Memory B cell (primary cell): ENCODE measurements at regions not wholly inside any gene's neighbourhood (a gene's known extent, or its start where the extent isn't known, plus 50 kb on each side); places are given as distances from the start of the nearest gene placed in this dataset.

Source experiments
- ATAC-seq: fragments of 150-1000 bp; cut with Tn5 transposase; 2 replicates; pipeline ENCODE4 v1.10.0; 2021; ENCODE audit warnings: low read depth, mild to moderate bottlenecking, moderate library complexity
- DNase-seq, 2 donors: peaks; one replicate each; pipeline ENCODE4 v3.0.0; 2022; ENCODE audit warnings: low spot score in 2 of 2
- H3K27ac Mint-ChIP-seq: one replicate; pipeline ENCODE4 v1.8.0; 2022; ENCODE audit warnings: mild to moderate bottlenecking, moderate library complexity, mixed read lengths
- H3K27me3 Mint-ChIP-seq: one replicate; pipeline ENCODE4 v1.8.0; 2022; ENCODE audit warnings: mixed read lengths
- H3K36me3 Mint-ChIP-seq: one replicate; pipeline ENCODE4 v1.8.0; 2022; ENCODE audit warnings: mild to moderate bottlenecking, mixed read lengths
- H3K4me1 Mint-ChIP-seq: one replicate; pipeline ENCODE4 v1.8.0; 2022; ENCODE audit warnings: mixed read lengths
- H3K4me3 Mint-ChIP-seq: one replicate; pipeline ENCODE4 v1.8.0; 2022; ENCODE audit warnings: mild to moderate bottlenecking, moderate library complexity, mixed read lengths
- H3K9me3 Mint-ChIP-seq: one replicate; pipeline ENCODE4 v1.8.0; 2022; ENCODE audit warnings: mixed read lengths

DNA sequence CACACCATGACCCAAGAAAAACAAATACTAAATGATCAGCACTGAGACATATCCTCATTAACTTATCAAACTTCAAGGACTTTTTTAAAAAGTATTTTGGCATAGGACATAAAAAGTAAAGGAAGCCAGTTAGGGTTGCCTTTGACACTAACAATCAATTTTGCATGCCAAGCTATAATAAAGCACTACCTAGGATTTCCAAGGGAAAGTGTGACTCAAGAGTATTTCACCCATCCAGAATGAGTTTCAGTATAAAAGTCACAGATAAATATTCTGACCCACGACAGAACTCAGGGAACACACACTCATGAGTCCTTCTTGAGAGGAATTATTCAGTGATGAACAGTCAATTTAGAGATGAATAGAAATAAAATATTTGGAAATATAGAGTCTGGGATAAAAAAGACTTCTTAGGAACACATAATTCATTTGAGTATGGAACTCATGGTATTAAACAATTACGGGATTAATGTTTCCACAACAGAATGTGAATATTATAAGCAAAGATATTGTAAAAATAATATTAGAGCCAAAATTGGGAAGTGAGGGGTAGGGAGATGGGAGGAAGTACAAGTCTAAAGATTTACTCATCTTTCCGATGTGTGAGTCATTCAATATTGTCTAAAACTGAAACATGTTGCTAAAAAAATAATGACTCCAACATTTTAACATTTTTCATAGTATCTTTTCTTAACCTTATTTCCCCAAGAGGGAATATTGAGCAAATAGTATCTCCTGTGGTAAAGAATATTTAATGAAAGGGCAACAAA lies 143.5 kb upstream of the LNX1 start:
- Mint-ChIP-seq H3K4me3 (no peak overlapping the region), H3K27me3 (no peaks in the 10 kb centered on the region), H3K36me3 (no peaks in the 10 kb centered on the region), H3K27ac (no peak overlapping the region), H3K4me1 (no peaks in the 10 kb centered on the region), H3K9me3 (peaks cover 3% of the 10 kb centered on the region)
- DNase-seq = no peak
- ATAC-seq = no peak

DNA sequence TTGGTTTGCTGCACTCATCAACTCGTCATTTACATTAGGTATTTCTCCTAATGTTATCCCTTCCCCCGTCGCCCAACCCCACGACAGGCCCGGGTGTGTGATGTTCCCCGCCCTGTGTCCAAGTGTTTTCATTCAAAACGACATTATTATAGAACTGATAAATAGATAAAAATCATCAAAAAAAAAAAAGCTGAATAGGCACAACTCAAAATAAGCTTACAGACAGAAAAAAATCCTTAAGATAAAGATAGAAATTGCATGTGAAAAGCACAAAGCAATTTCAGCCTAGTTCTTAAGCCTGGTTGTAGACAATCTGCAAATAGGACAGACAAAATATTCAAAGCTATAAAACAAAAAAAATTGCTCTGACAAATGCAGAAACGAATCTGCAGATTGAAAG lies 142.9 kb upstream of the LNX1 start:
- H3K27ac Mint-ChIP-seq = no peak overlapping the region
- no peaks in the 10 kb centered on the region for H3K27me3 Mint-ChIP-seq
- H3K4me3 Mint-ChIP-seq = no peak overlapping the region
- H3K36me3 Mint-ChIP-seq = no peaks in the 10 kb centered on the region
- ATAC-seq (no peak), DNase-seq (no peak)
- no peaks in the 10 kb centered on the region for H3K4me1 Mint-ChIP-seq
- peaks cover 3% of the 10 kb centered on the region for H3K9me3 Mint-ChIP-seq

DNA sequence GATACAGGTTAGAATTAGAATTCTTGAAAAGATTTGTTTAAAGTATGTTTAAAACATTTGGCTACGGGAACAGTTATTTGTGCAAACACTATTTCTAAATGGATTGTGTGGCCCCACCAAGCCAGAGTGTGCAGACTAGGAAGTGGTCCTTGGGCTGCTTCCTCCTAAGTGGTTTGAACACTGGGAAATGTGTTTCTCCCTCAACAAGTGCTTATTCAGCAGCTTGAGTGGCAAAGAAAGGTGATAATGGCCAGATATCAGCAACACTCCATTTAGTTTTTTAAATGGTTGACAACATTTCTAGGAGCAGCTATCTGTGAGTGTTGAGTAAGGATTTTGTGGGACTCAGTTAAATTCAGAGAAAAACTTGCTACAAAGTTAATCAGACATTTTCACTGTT lies 141.4 kb upstream of the LNX1 start:
- Mint-ChIP-seq H3K27ac (no peak overlapping the region), H3K27me3 (no peaks in the 10 kb centered on the region), H3K4me3 (no peak overlapping the region), H3K4me1 (no peaks in the 10 kb centered on the region), H3K9me3 (peaks cover 3% of the 10 kb centered on the region), H3K36me3 (no peaks in the 10 kb centered on the region)
- ATAC-seq (no peak), DNase-seq (no peak)

DNA sequence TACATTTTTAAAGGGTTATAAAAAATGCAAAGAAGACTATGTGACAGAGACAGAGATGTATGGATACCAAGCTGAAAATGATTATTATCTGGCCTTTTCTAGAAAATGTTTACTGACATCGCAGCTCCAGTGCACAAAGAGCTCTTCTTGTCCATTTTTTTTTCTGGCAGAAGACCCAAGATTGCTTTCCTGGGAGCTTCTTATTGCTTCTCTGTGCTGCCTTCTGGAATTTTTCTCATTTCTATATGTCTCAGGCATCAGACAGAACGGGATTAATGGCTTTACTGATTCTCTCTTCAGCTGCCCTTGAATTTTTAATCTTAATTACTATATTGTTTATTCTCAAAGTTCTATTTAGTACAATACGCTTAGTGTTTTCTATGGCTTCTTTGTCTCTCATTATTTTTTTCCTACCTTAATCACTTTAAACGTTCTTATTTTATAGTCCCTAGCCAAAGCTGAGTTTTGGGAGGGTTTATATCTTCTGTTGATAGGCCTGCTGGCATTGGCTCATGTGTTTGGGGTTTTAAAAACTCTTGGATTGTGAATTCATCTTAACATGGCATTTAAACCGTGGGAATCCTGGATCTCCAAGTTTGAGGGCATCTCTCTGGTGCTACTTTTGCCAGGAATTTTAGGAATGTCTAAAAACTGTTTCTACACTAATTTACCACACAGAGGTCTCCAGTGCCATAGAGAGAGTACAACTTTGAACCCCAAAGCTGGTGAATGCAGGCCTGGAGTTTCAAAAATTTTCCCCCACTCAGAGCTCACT lies 138.9 kb upstream of the LNX1 start:
- Mint-ChIP-seq H3K27me3 (no peaks in the 10 kb centered on the region), H3K27ac (no peak overlapping the region), H3K9me3 (no peaks in the 10 kb centered on the region), H3K36me3 (no peaks in the 10 kb centered on the region), H3K4me1 (no peaks in the 10 kb centered on the region), H3K4me3 (no peak overlapping the region)
- DNase-seq (no peak), ATAC-seq (no peak)

DNA sequence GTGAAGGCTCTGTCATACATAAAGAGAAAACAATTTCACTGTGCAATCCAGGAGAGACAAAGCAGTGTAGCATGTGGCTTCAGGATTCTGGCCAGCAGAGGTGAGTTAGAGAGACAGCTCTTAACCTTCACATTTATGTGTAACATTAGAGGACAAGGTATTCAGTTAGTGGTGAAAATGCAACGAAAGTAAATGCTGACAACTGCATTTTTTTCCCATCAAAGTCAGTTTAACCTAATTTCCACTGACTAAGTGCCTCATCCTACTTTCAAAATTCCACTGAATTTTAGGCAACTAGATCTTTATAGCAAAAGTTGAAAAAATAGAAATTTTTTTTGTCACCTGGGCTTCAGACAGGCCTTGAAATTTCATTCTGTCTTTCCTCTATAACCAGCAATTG lies 130.8 kb upstream of the LNX1 start:
- no peak for ATAC-seq

DNA sequence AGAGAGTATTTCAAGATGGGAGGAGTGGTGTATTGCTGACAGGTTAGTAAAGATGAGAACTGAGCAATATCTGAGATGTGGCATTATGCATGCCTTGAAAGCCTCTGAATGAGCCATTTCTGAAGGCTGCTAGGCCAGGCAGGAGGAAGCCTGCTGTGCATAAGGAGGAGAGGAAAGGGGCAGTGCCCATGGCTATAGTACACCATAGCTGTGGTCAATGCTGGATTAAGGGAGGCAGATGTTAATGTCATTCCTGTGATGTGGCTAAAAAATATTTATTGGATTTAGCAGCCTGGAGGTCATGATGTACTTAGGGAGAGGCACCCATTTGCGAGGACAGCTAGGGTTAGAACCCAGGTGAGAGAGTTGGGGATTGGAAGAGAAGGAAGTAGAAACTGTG lies 130.0 kb upstream of the LNX1 start:
- DNase-seq (no peak), ATAC-seq (no peak)
- Mint-ChIP-seq H3K9me3 (no peaks in the 10 kb centered on the region), H3K27ac (no peak overlapping the region), H3K27me3 (peaks cover 8% of the 10 kb centered on the region), H3K36me3 (peaks cover 1% of the 10 kb centered on the region), H3K4me3 (no peak overlapping the region), H3K4me1 (peaks cover 2% of the 10 kb centered on the region)

More for the DNA sequence above, 130.8 kb upstream of the LNX1 start:
- Mint-ChIP-seq H3K27ac (no peak overlapping the region), H3K27me3 (peaks cover 8% of the 10 kb centered on the region), H3K4me3 (no peak overlapping the region), H3K9me3 (no peaks in the 10 kb centered on the region), H3K4me1 (peaks cover under 1% of the 10 kb centered on the region), H3K36me3 (peaks cover 1% of the 10 kb centered on the region)
- no peak for DNase-seq

DNA sequence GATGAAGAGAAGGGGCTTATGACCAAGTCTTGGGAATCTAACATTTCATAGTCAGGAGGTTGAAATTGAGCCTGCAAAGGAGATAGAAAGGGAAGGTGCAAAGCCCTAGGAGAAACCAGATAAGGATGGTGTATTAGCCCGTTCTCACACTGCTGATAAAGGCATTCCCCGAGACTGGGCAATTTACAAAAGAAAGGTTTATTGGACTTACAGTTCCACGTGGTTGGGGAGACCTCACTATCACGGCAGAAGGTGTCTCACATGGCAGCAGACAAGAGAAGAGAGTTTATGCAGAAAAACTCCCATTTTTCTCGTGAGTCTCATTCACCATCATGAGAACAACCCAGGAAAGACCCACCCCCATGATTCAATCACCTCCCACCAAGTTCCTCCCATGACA lies 129.5 kb upstream of the LNX1 start:
- H3K4me1 Mint-ChIP-seq = peaks cover 2% of the 10 kb centered on the region
- no peak overlapping the region for H3K4me3 Mint-ChIP-seq
- no peaks in the 10 kb centered on the region for H3K9me3 Mint-ChIP-seq
- no peak for DNase-seq
- peaks cover 1% of the 10 kb centered on the region for H3K36me3 Mint-ChIP-seq
- H3K27me3 Mint-ChIP-seq = peaks cover 8% of the 10 kb centered on the region
- no peak overlapping the region for H3K27ac Mint-ChIP-seq
- no peak for ATAC-seq

DNA sequence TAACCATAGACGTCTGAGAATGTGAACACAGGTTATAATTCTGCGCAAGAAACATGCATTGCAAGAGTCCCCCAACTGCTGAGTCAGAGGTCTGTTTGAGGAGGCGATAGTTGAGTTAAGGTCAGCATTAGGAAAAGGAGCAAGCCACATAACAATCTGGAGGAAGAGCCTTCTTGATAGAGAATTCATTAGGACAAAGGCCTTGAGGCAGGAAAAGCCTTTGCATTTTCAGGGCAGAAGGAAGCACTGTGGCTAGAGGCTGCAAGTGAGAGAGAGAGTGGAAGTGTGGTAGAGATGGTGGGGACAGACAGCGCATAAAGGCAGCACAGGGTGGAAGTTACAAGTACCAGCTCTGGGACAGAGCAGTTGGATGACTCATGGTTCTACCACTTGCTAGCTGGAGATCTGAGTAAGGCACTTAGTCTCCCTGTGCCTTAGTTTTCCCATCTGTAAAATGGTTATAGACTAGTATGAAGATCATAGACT lies 125.8 kb upstream of the LNX1 start:
- no peak for DNase-seq
- H3K27ac Mint-ChIP-seq = no peak overlapping the region

DNA sequence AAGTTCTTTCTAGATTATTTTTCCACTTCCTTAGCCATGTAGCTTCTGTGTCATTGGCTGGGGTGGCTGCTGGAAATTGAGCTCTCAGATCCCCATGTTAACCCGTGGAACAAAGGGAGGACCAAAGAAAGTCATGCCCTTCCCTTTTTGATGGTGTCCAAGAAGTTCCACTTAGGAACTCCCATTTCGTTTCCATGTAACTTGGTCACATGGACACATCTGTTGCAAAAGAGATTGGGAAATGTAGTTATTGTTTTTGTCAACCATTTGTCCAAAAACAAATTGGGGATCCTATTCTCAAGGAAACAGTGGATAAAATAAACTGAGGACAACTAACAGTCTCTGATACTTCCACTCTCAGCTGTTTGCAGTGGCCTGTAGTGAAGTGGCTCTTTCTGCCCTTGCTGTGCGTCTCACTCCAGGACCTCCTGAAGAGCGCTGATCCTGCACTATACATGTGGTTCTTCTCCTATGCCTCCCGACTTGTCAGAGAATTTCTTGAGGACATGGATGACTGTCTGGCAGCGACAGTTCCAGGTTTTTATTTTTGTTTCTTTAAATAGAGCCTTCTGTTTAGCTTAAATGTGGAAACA lies 125.3 kb upstream of the LNX1 start:
- no peaks in the 10 kb centered on the region for H3K36me3 Mint-ChIP-seq
- no peak overlapping the region for H3K27ac Mint-ChIP-seq
- no peak for ATAC-seq
- DNase-seq = no peak
- H3K4me1 Mint-ChIP-seq = peaks cover 2% of the 10 kb centered on the region
- H3K27me3 Mint-ChIP-seq = peaks cover 3% of the 10 kb centered on the region
- no peak overlapping the region for H3K4me3 Mint-ChIP-seq
- no peaks in the 10 kb centered on the region for H3K9me3 Mint-ChIP-seq

More for the DNA sequence above, 125.8 kb upstream of the LNX1 start:
- H3K27me3 Mint-ChIP-seq = peaks cover 3% of the 10 kb centered on the region
- peaks cover 2% of the 10 kb centered on the region for H3K4me1 Mint-ChIP-seq
- no peaks in the 10 kb centered on the region for H3K36me3 Mint-ChIP-seq
- no peak for ATAC-seq
- no peak overlapping the region for H3K4me3 Mint-ChIP-seq
- H3K9me3 Mint-ChIP-seq = no peaks in the 10 kb centered on the region

DNA sequence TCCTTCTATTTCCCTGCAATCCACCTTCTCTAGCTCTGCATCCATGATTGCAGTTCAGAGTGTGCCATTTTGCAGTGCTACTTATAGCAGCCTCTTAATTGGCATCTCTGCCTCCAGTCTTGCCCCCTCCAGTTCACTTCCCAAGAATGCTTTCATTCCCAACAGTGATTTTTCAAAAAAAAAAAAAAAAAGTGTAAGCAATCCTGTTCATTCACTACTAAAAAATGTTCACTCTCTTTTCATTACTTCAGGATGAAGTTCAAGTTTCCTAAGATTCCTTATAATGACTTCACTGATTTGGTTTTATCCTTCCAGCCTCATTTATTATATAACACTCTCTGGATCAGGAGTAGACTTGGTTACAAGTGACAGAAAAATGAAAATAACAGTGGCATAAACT lies 124.7 kb upstream of the LNX1 start:
- Mint-ChIP-seq H3K27me3 (peaks cover 2% of the 10 kb centered on the region), H3K4me3 (no peak overlapping the region), H3K9me3 (no peaks in the 10 kb centered on the region), H3K27ac (no peak overlapping the region), H3K4me1 (peaks cover 2% of the 10 kb centered on the region), H3K36me3 (no peaks in the 10 kb centered on the region)
- DNase-seq (no peak), ATAC-seq (no peak)

DNA sequence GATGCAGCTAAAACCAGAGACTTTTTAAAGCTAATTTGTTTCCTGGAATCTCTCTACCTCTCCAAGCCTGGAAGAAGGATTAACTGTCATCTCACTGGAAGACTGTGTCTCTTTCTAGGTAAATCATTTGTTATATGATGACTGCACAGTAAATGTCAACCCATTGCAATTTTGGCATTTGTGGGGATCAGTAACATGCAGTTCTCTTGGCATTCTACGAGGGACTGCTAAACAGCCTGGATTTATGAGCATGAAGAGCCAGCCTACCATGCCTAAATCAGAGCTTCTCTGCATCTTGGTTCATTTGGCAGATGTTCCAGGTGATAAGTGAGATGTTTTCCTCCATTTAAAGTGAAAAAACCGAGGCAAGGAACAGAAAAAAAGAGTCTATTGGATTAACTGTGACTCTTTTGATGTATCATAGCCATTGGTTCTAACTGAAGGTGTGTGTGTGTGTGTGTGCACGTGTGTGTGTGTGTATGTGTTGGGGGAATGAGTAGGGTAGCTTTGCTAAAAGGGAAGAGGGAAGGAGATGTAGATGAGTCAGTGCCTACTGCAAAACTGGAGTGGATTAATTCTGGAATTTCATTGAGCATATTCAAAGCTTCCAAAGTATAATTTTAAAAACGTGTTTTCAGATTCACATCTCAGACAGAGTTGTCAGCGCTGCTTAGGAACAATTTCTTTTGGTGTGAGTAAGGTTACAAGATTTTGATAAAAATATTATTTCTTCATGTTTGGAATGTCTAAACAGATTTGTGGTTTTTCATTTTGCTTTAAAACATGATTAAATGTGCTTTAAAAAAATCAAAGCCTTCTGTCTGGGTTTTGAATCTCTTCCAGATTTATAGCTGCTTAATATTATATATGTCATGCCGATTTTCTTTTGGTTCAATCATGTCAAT lies 123.2 kb upstream of the LNX1 start:
- DNase-seq (no peak), ATAC-seq (no peak)
- Mint-ChIP-seq H3K4me3 (no peak overlapping the region), H3K9me3 (no peaks in the 10 kb centered on the region), H3K27me3 (peaks cover 1% of the 10 kb centered on the region), H3K4me1 (peaks cover 2% of the 10 kb centered on the region), H3K36me3 (no peaks in the 10 kb centered on the region), H3K27ac (no peak overlapping the region)

DNA sequence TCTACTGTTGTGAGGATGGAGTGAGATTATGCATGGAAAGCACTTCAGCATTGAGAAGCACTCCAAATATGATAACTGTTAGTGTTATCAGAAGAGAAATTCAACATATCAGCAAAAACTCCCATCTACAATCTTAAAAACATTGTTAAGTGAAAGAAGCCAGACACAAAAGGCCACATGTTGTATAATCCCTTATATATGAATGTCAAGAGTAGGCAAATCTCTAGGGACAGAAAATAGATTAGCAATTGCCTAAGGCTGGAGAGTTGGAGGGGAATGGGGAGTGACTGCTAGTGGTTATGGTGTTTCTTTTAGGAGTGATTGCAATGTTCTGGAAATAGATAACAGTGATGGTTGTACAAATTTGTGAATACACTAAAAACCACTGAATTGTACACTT lies 122.5 kb upstream of the LNX1 start:
- ATAC-seq (no peak), DNase-seq (no peak)
- Mint-ChIP-seq H3K36me3 (no peaks in the 10 kb centered on the region), H3K4me1 (peaks cover 2% of the 10 kb centered on the region), H3K27ac (no peak overlapping the region), H3K27me3 (peaks cover 1% of the 10 kb centered on the region), H3K9me3 (no peaks in the 10 kb centered on the region), H3K4me3 (no peak overlapping the region)

DNA sequence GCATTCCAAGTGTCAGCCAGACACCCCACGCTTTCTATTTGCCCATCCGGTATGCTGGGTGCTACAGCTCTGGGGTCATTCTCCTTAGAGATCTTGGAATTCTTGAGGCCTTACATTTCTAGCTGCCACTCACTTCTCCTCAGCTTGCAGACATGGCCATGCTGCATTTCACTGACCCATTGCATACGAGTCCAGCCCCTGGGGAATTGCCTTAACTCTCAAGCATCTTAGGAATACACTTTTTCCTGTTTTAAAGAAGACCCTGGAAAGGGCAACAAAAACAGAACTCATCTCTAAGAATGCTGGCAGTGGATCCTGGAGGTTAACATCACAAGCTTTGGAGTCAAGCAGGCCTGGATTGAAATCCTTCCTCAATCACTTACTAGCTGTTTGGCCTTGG lies 122.0 kb upstream of the LNX1 start:
- H3K27me3 Mint-ChIP-seq = peaks cover 1% of the 10 kb centered on the region
- H3K36me3 Mint-ChIP-seq = no peaks in the 10 kb centered on the region
- H3K9me3 Mint-ChIP-seq = no peaks in the 10 kb centered on the region
- no peak overlapping the region for H3K4me3 Mint-ChIP-seq
- peaks cover 5% of the 10 kb centered on the region for H3K4me1 Mint-ChIP-seq
- no peak for ATAC-seq
- no peak overlapping the region for H3K27ac Mint-ChIP-seq
- no peak for DNase-seq
